ENCODE measurements at regions not wholly inside any gene's neighbourhood (a gene's known extent, or its start where the extent isn't known, plus 50 kb on each side); places are given as distances from the start of the nearest gene placed in this dataset.

DNA sequence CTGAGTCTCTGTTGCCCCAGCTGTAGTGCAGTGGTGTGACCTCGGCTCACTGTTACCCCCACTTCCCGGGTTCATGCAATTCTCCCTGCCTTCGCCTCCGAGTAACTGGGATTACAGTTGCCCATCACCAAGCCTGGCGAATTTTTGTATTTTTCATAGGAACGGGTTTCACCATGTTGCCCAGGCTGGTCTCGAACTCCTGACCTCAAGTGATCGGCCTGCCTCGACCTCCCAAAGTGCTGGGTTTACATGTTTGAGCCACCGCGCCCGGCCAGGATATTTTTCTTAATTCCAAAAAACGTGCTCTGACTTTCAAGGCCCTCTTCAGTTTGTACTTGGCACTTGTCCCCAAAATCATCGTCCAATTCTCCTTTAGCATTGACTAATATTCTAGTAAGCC lies 129.2 kb upstream of the EPHA5 start:
- TF ChIP-seq, protein P1, sequence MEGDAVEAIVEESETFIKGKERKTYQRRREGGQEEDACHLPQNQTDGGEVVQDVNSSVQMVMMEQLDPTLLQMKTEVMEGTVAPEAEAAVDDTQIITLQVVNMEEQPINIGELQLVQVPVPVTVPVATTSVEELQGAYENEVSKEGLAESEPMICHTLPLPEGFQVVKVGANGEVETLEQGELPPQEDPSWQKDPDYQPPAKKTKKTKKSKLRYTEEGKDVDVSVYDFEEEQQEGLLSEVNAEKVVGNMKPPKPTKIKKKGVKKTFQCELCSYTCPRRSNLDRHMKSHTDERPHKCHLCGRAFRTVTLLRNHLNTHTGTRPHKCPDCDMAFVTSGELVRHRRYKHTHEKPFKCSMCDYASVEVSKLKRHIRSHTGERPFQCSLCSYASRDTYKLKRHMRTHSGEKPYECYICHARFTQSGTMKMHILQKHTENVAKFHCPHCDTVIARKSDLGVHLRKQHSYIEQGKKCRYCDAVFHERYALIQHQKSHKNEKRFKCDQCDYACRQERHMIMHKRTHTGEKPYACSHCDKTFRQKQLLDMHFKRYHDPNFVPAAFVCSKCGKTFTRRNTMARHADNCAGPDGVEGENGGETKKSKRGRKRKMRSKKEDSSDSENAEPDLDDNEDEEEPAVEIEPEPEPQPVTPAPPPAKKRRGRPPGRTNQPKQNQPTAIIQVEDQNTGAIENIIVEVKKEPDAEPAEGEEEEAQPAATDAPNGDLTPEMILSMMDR (conservative IDR thresholded peaks at IDR 0.05; ENCODE audit: low read length) = no peak
- no peak for TF ChIP-seq EZH2phosphoT487 (IDR thresholded peaks at IDR 0.05; ENCODE audit: borderline replicate concordance, low read depth, low read length)

Measured in OCI-LY7 (cell line).